ENCODE measurements at regions not wholly inside any gene's neighbourhood (a gene's known extent, or its start where the extent isn't known, plus 50 kb on each side); places are given as distances from the start of the nearest gene placed in this dataset.

GRCh38 chr6:84618836-84619235, 145.6 kb downstream of the TBX18 start:
- H3K14ac ChIP-seq (ENCODE audit: insufficient read length) = no peak overlapping the region
- H4K8ac ChIP-seq (ENCODE audit: extremely low read depth, insufficient read depth, low read length) = no peak overlapping the region
- H3K23ac ChIP-seq (ENCODE audit: insufficient read length) = no peak overlapping the region
- no peaks in the 10 kb centered on the region for H3K36me3 ChIP-seq (ENCODE audit: control insufficient read depth in 2 of 4, insufficient read depth in 4 of 4, low read length in 3 of 4)
- peak overlapping the region in 1 of 2 experiments; percentile 42; a peak in 1 of 4 replicates for H3K4me2 ChIP-seq (ENCODE audit: insufficient read depth in 1 of 2, low read depth in 2 of 2, low read length in 2 of 2)
- no peak overlapping the region for H2BK15ac ChIP-seq (ENCODE audit: low read length)
- 67% methylated on average over 6 of the region's 6 CpGs; no CpG with 5 or more reads in 1 of the 2 experiments for WGBS, 2 experiments (ENCODE audit: extremely low coverage in 1 of 2, insufficient coverage in 1 of 2, insufficient read length in 1 of 2, insufficient replicate concordance in 2 of 2, low coverage in 1 of 2, low lambda C conversion rate in 2 of 2, missing lambda C conversion rate in 1 of 2)
- H2BK12ac ChIP-seq (ENCODE audit: low read depth, low read length) = no peak overlapping the region; the same call in 1 of the 2 replicates
- peak overlapping the region; percentile 94; the same call in 1 of the 2 replicates for H2AFZ ChIP-seq (ENCODE audit: low read length)
- H3K27me3 ChIP-seq (replicated peaks in 1 of 4; ENCODE audit: control insufficient read depth in 3 of 4, extremely low read depth in 1 of 4, insufficient read depth in 3 of 4, low read length in 3 of 4) = no peaks in the 10 kb centered on the region
- no peak overlapping the region for H2BK20ac ChIP-seq (ENCODE audit: low read length)
- H3K27ac ChIP-seq (ENCODE audit: low read depth, low read length) = no peak overlapping the region
- no peak overlapping the region for H2AK5ac ChIP-seq (ENCODE audit: low read depth, low read length)
- no peak overlapping the region for H4K91ac ChIP-seq (replicated peaks; ENCODE audit: insufficient read length, low read length)
- no peaks in the 10 kb centered on the region for H3K79me2 ChIP-seq (ENCODE audit: control insufficient read depth in 1 of 2, insufficient read depth in 2 of 2, low read length in 2 of 2)
- no peaks in the 10 kb centered on the region for H3K79me1 ChIP-seq (ENCODE audit: low read depth, low read length)
- H3K56ac ChIP-seq (replicated peaks; ENCODE audit: insufficient read length, low read depth, low read length) = no peak overlapping the region
- peak in 1 of 2 experiments; percentile 46 for DNase-seq (ENCODE audit: low read depth in 1 of 2, low spot score in 2 of 2)
- H4K5ac ChIP-seq (ENCODE audit: insufficient read length, low read depth, low read length) = no peak overlapping the region
- no peak overlapping the region for H2BK120ac ChIP-seq (replicated peaks; ENCODE audit: low read depth, low read length)
- no peak overlapping the region for H3K9ac ChIP-seq (replicated peaks in 1 of 4; ENCODE audit: extremely low read depth in 1 of 4, low read depth in 3 of 4, low read length in 3 of 4)
- H3K18ac ChIP-seq (ENCODE audit: extremely low read depth, low read length) = no peak overlapping the region
- H2BK5ac ChIP-seq (ENCODE audit: low read depth, low read length) = no peak overlapping the region
- peak; percentile 62 for FAIRE-seq
- H3K4me3 ChIP-seq (ENCODE audit: extremely low read depth in 1 of 4, insufficient read depth in 2 of 4, low read depth in 3 of 4, low read length in 4 of 4) = no peak overlapping the region
- peaks cover 0 to 3% (median 2%) of the 10 kb centered on the region in 4 experiments; a peak in 3 of 7 replicates for H3K4me1 ChIP-seq (replicated peaks in 1 of 4; ENCODE audit: control insufficient read depth in 3 of 4, insufficient read depth in 4 of 4, low read length in 3 of 4)
- CTCF ChIA-PET (ENCODE audit: partially characterized antibody) = no interaction called here
- no peaks in the 10 kb centered on the region for H4K20me1 ChIP-seq (replicated peaks in 1 of 2; ENCODE audit: control insufficient read depth in 1 of 2, insufficient read depth in 2 of 2, low read length in 2 of 2)
- TF ChIP-seq SP4 (IDR thresholded peaks at IDR 0.05; ENCODE audit: low read length) (no peak), RAD21 (IDR thresholded peaks at IDR 0.05 in 1 of 2, conservative IDR thresholded peaks at IDR 0.05 in 1 of 2; ENCODE audit: low read depth in 2 of 2, low read length in 2 of 2) (no peak), BCL11A (IDR thresholded peaks at IDR 0.05; ENCODE audit: low read depth in 2 of 2, low read length in 2 of 2) (no peak)
- H3K23me2 ChIP-seq (ENCODE audit: low read depth, low read length) = no peaks in the 10 kb centered on the region
- H3K4ac ChIP-seq (replicated peaks; ENCODE audit: insufficient read length, low read depth, low read length) = no peak overlapping the region
- POLR2A ChIA-PET (ENCODE audit: partially characterized antibody) = no interaction called here
- no peaks in the 10 kb centered on the region for H3K9me3 ChIP-seq (ENCODE audit: insufficient read depth in 2 of 2, low read depth in 1 of 2, low read length in 1 of 2)

Data from H1 (cell line).